Psoas muscle (tissue), 7 donors: ENCODE measurements at regions not wholly inside any gene's neighbourhood (a gene's known extent, or its start where the extent isn't known, plus 50 kb on each side); places are given as distances from the start of the nearest gene placed in this dataset.

ENCODE experiments used
- ATAC-seq, 4 donors: fragments of 200-7000 bp; cut with Tn5 transposase; one replicate each; pipeline ENCODE4 v1.9.1; 2020; ENCODE audit warnings: moderate library complexity in 3 of 4, mild to moderate bottlenecking in 2 of 4
- DNase-seq, 2 donors: peaks; one replicate each; pipeline ENCODE4 v3.0.0-alpha.2; 2020
- H3K27ac ChIP-seq: fragments of 200-600 bp; one replicate; pipeline ENCODE4 v1.8.0; 2022
- H3K27me3 ChIP-seq, 3 donors: fragments of 200-600 bp in 1 of 3; one replicate each; pipeline versions ENCODE4 v1.6.1 to v1.8.0; 2013 to 2022; ENCODE audit warnings: low read length in 2 of 3, mild to moderate bottlenecking in 2 of 3, moderate library complexity in 1 of 3; ENCODE audit not compliant: insufficient read depth in 3 of 3
- H3K36me3 ChIP-seq, 2 donors: fragments of 200-600 bp in 1 of 2; one replicate each; pipeline versions ENCODE4 v1.6.1 to v1.8.0; 2013 to 2022; ENCODE audit warnings: low read depth in 1 of 2, mild to moderate bottlenecking in 1 of 2, moderate library complexity in 1 of 2; ENCODE audit not compliant: insufficient read depth in 1 of 2
- H3K4me1 ChIP-seq: fragments of 200-600 bp; one replicate; pipeline ENCODE4 v1.8.0; 2022
- H3K4me3 ChIP-seq: fragments of 200-600 bp; one replicate; pipeline ENCODE4 v1.8.0; 2022; ENCODE audit warnings: mild to moderate bottlenecking
- H3K9me3 ChIP-seq: fragments of 200-600 bp; one replicate; pipeline ENCODE4 v1.8.0; 2022
- WGBS, 3 donors: extraction: QIAGEN DNeasy Blood & Tissue Kit; methylation state at CpG; one replicate each; pipeline versions ENCODE4 v1.1.6 to v1.1.7; 2013; 5-methylcytosine and 5-hydroxymethylcytosine counted together
- intact Hi-C, 2 donors: fragments of 100-400 bp; cut with DNase I; formaldehyde crosslinking; loops; one replicate each; pipeline versions ENCODE4 v1.11.0 to v1.14.2; 2022
- TF ChIP-seq, protein P1 (sequence below): fragments of 200-600 bp; IDR thresholded peaks from one replicate; pipeline ENCODE4 v1.8.0; 2022; ENCODE audit warnings: antibody characterized with exemption
- donor health status: healthy with polysubstance abuse.
- donor health status: DM: no; HTN: no; CAD: no; lungs with moderate emphysema.
- donor health status: Bipolar disorder and iron deficiency.
- donor health status: healthy.
- donor health status: DM: yes; HTN: yes; CAD: no.
- donor health status: DM: no; HTN: no; CAD: no.
- donor health status: DM: yes; HTN: yes; CAD: no.

GRCh38 chr3:63030666-63031065 is 155.4 kb upstream of the CADPS start:
- ATAC-seq (no peak), DNase-seq (no peak)
- 68 to 75% (median 74%) methylated on average over 6 of the region's 6 CpGs for WGBS, 3 donors
- Histone ChIP-seq H3K4me1 (no peaks in the 10 kb centered on the region), H3K9me3 (no peaks in the 10 kb centered on the region), H3K27me3 (no peaks in the 10 kb centered on the region), H3K27ac (no peak overlapping the region), H3K36me3 (no peaks in the 10 kb centered on the region), H3K4me3 (no peak overlapping the region)
- intact Hi-C loops = no loop called here
- TF ChIP-seq, protein P1, sequence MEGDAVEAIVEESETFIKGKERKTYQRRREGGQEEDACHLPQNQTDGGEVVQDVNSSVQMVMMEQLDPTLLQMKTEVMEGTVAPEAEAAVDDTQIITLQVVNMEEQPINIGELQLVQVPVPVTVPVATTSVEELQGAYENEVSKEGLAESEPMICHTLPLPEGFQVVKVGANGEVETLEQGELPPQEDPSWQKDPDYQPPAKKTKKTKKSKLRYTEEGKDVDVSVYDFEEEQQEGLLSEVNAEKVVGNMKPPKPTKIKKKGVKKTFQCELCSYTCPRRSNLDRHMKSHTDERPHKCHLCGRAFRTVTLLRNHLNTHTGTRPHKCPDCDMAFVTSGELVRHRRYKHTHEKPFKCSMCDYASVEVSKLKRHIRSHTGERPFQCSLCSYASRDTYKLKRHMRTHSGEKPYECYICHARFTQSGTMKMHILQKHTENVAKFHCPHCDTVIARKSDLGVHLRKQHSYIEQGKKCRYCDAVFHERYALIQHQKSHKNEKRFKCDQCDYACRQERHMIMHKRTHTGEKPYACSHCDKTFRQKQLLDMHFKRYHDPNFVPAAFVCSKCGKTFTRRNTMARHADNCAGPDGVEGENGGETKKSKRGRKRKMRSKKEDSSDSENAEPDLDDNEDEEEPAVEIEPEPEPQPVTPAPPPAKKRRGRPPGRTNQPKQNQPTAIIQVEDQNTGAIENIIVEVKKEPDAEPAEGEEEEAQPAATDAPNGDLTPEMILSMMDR = no peak

DNA sequence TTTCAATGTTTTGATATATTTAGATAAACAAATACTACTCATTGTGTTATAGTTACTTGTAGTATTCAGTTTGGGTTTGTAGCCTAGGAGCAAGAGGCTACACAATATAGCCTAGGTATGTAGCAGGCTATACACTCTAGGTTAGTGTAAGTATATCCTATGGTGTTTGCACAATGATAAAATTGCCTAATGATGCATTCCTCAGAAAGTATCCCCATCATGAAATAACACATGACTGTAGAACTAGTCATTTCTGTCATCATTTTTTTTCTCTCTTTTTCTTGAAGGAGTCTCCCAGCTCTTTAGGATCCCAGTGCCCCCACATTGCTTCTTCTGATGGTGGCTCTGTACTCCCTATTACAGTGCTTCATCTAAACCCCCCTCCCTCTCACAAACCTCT is 157.7 kb upstream of the CADPS start:
- TF ChIP-seq, protein P1 = no peak
- no peak for DNase-seq
- intact Hi-C loops = no loop called here
- Histone ChIP-seq H3K9me3 (no peaks in the 10 kb centered on the region), H3K4me1 (no peaks in the 10 kb centered on the region), H3K27me3 (no peaks in the 10 kb centered on the region), H3K36me3 (no peaks in the 10 kb centered on the region), H3K27ac (no peak overlapping the region), H3K4me3 (no peak overlapping the region)
- ATAC-seq = no peak

- TF ChIP-seq, protein P1 = no peak
- no peaks in the 10 kb centered on the region for H3K36me3 ChIP-seq
- 79 to 82% (median 82%) methylated on average over 1 of the region's 1 CpG for WGBS, 3 donors
Measured at GRCh38 chr3:63034101-63034500, 158.9 kb upstream of the CADPS start.

GRCh38 chr3:63037116-63037515 is 161.9 kb upstream of the CADPS start:
- Histone ChIP-seq H3K27ac (no peak overlapping the region), H3K4me3 (no peak overlapping the region), H3K4me1 (no peaks in the 10 kb centered on the region), H3K36me3 (no peaks in the 10 kb centered on the region), H3K27me3 (no peaks in the 10 kb centered on the region), H3K9me3 (no peaks in the 10 kb centered on the region)
- WGBS, 3 donors = 71 to 76% (median 75%) methylated on average over 4 of the region's 4 CpGs
- DNase-seq (no peak), ATAC-seq (no peak)
- intact Hi-C loops = no loop called here
- TF ChIP-seq, protein P1 = no peak

More at GRCh38 chr3:63034101-63034500, 158.9 kb upstream of the CADPS start:
- intact Hi-C loops = no loop called here
- H3K27me3 ChIP-seq = no peaks in the 10 kb centered on the region
- H3K4me1 ChIP-seq = no peaks in the 10 kb centered on the region
- no peak overlapping the region for H3K4me3 ChIP-seq
- H3K27ac ChIP-seq = no peak overlapping the region
- no peaks in the 10 kb centered on the region for H3K9me3 ChIP-seq
- no peak for DNase-seq
- no peak for ATAC-seq

DNA sequence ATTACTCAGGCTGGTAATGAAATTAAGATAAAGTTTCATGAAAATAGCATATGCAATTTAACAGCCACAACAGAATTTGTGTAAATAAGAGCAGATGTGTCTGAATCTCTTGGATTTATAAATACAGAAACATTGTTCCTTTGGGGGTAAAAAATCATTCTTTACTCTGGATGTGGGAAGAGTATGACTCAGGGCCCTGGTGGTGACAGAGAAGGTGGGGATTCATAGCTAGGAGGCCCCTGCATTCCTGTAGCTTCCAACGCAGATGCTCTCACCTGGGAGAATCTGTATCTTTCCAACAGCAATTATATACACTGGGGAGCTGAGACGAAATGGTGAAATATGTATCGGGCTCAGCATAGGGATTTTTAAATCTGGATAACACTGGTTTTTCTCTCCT is 167.6 kb upstream of the CADPS start:
- Histone ChIP-seq H3K4me1 (no peaks in the 10 kb centered on the region), H3K27me3 (no peaks in the 10 kb centered on the region), H3K36me3 (no peaks in the 10 kb centered on the region), H3K9me3 (no peaks in the 10 kb centered on the region), H3K27ac (no peak overlapping the region), H3K4me3 (no peak overlapping the region)
- 64 to 73% (median 65%) methylated on average over 3 of the region's 3 CpGs for WGBS, 3 donors
- intact Hi-C loops = no loop called here
- TF ChIP-seq, protein P1 = no peak
- no peak for ATAC-seq
- no peak for DNase-seq
